Nephron (organoid): ENCODE measurements at regions not wholly inside any gene's neighbourhood (a gene's known extent, or its start where the extent isn't known, plus 50 kb on each side); places are given as distances from the start of the nearest gene placed in this dataset.
"Not testable (repeated sequence)": the region's sequence is repeated elsewhere in the genome, so short reads cannot be mapped to it uniquely, and the experiment has no call there.

Experiments
- H3K27ac Mint-ChIP-seq, 3 experiments: 2 replicates each; pipeline ENCODE4 v1.8.0; 2020; ENCODE audit warnings: mixed read lengths in 3 of 3, mild to moderate bottlenecking in 2 of 3, moderate library complexity in 1 of 3
- H3K27me3 Mint-ChIP-seq: 2 replicates; pipeline ENCODE4 v1.8.0; 2021; ENCODE audit warnings: low read depth, mild to moderate bottlenecking, moderate library complexity, mixed read lengths
- H3K36me3 Mint-ChIP-seq: 2 replicates; pipeline ENCODE4 v1.8.0; 2020; ENCODE audit warnings: low read depth, mixed read lengths
- H3K4me1 Mint-ChIP-seq: 2 replicates; pipeline ENCODE4 v1.8.0; 2020; ENCODE audit warnings: mixed read lengths
- H3K4me3 Mint-ChIP-seq, 3 experiments: 2 replicates each; pipeline ENCODE4 v1.8.0; 2020; ENCODE audit warnings: mild to moderate bottlenecking in 3 of 3, mixed read lengths in 3 of 3, moderate library complexity in 2 of 3
- H3K9me3 Mint-ChIP-seq: 2 replicates; pipeline ENCODE4 v1.8.0; 2020; ENCODE audit warnings: mixed read lengths
- TF ChIP-seq, protein P1 (sequence below), 3 experiments: fragments of 200-600 bp; sonication (generic); IDR thresholded peaks; one replicate each; pipeline ENCODE4 v1.5.0; 2021; ENCODE audit warnings: antibody characterized with exemption in 3 of 3; ENCODE audit not compliant: unreplicated experiment in 3 of 3

DNA sequence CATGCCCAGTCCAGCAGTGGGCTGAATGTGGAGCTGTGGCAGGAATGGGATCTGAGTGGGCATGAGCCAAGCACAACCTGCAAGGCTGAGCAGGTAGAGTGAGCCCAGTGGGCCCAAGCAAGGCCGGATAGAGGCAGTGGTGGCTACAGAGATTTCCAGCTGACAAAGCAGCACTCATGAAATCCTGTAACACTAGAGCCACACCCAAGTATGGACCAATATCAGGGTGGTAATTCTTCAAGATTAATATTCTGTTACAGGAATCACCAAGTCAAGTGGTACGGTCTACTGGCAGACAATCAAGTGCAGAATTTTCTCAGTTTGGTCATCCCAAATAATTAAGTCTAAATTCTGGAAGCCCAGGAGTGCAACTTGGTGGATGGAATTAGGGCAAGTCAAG, 132.4 kb upstream of the ENPEP start:
- no peaks in the 10 kb centered on the region for H3K27me3 Mint-ChIP-seq
- H3K4me3 Mint-ChIP-seq: no peak overlapping the region
- no peaks in the 10 kb centered on the region for H3K9me3 Mint-ChIP-seq
- H3K27ac Mint-ChIP-seq: no peak overlapping the region
- TF ChIP-seq, protein P1, sequence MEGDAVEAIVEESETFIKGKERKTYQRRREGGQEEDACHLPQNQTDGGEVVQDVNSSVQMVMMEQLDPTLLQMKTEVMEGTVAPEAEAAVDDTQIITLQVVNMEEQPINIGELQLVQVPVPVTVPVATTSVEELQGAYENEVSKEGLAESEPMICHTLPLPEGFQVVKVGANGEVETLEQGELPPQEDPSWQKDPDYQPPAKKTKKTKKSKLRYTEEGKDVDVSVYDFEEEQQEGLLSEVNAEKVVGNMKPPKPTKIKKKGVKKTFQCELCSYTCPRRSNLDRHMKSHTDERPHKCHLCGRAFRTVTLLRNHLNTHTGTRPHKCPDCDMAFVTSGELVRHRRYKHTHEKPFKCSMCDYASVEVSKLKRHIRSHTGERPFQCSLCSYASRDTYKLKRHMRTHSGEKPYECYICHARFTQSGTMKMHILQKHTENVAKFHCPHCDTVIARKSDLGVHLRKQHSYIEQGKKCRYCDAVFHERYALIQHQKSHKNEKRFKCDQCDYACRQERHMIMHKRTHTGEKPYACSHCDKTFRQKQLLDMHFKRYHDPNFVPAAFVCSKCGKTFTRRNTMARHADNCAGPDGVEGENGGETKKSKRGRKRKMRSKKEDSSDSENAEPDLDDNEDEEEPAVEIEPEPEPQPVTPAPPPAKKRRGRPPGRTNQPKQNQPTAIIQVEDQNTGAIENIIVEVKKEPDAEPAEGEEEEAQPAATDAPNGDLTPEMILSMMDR (IDR thresholded peaks at IDR 0.05; ENCODE audit: unreplicated experiment in 3 of 3): no peak
- peaks cover 6% of the 10 kb centered on the region for H3K4me1 Mint-ChIP-seq
- no peaks in the 10 kb centered on the region for H3K36me3 Mint-ChIP-seq

DNA sequence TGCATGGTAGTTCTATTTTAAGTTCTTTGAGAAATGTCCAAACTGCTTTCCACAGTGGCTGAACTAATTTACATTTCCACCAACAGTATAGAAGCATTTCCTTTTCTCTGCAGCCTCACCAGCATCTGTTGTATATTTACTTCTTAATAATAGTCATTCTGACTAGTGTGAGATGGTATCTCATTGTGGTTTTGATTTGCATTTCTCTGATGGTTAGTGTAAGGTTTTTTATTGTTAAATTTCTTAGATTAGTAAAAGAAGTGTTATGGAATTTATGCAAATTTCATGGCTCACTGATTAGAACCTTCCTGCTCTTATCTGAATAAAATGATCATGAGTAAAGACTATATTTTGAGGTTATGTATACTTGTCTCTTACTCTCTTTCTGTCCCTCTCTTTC, 134.8 kb upstream of the ENPEP start:
- H3K36me3 Mint-ChIP-seq, H3K27ac Mint-ChIP-seq, H3K9me3 Mint-ChIP-seq, H3K4me3 Mint-ChIP-seq, H3K4me1 Mint-ChIP-seq, H3K27me3 Mint-ChIP-seq: not testable (repeated sequence)

DNA sequence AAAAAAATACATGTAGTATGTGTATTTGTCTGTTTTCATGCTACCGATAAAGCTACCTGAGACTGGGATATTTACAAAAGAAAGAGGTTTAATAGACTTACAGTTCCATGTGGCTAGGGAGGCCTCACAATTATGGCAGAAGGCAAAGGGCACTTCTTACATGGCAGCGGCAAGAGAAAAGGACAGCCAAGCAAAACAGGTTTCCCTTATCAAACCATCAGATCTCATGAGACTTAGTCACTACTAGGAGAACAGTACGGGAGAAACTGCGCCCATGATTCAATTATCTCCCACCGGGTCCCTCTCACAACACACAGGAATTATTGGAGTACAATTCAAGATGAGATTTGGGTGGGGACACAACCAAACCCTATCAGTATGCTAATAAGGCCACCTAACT, 137.0 kb upstream of the ELOVL6 start:
- no peaks in the 10 kb centered on the region for H3K27me3 Mint-ChIP-seq
- TF ChIP-seq, protein P1 (IDR thresholded peaks at IDR 0.05; ENCODE audit: unreplicated experiment in 3 of 3): no peak
- H3K36me3 Mint-ChIP-seq: no peaks in the 10 kb centered on the region
- H3K9me3 Mint-ChIP-seq: peaks cover 11% of the 10 kb centered on the region
- no peaks in the 10 kb centered on the region for H3K4me1 Mint-ChIP-seq
- H3K4me3 Mint-ChIP-seq: no peak overlapping the region
- no peak overlapping the region for H3K27ac Mint-ChIP-seq

DNA sequence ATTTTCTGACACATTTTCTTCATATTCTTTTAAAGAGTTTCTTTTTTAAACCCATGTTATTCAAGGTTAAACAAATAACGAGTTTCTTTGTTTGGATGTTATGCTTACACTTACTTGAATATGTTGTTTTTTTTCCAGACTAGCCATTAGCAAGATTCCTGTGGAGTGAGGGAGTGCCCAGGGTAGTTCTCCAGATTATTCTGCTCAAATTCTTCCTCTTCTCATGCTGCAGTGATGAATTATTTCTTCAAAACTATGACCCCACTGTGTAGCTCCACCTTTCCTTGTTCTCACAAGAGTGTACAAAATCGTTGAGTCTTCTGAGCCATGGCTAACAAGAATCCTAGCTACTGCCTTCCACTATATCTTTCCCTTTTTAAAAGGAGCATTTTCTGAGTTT, 134.1 kb upstream of the ELOVL6 start:
- peaks cover 33% of the 10 kb centered on the region for H3K9me3 Mint-ChIP-seq
- peaks cover 3% of the 10 kb centered on the region for H3K36me3 Mint-ChIP-seq
- TF ChIP-seq, protein P1 (IDR thresholded peaks at IDR 0.05; ENCODE audit: unreplicated experiment in 3 of 3): no peak
- no peak overlapping the region for H3K27ac Mint-ChIP-seq
- H3K4me3 Mint-ChIP-seq: no peak overlapping the region
- H3K4me1 Mint-ChIP-seq: no peaks in the 10 kb centered on the region
- H3K27me3 Mint-ChIP-seq: peaks cover 7% of the 10 kb centered on the region

DNA sequence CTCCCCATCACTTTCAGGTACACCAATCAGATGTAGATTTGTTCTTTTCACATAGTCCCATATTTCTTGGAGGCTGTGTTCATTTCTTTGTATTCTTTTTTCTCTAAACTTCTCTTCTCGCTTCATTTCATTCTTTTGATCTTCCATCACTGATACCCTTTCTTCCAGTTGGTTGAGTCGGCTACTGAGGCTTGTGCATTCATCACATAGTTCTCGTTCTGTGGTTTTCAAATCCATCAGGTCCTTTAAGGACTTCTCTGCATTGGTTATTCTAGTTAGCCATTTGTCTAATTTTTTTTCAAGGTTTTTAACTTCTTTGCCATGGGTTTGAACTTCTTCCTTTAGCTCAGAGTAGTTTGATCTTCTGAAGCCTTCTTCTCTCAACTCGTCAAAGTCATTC, 128.0 kb upstream of the ELOVL6 start:
- not testable (repeated sequence) for H3K27me3 Mint-ChIP-seq, H3K4me1 Mint-ChIP-seq, H3K36me3 Mint-ChIP-seq, H3K4me3 Mint-ChIP-seq, H3K27ac Mint-ChIP-seq
- H3K9me3 Mint-ChIP-seq: peaks cover 42% of the 10 kb centered on the region

DNA sequence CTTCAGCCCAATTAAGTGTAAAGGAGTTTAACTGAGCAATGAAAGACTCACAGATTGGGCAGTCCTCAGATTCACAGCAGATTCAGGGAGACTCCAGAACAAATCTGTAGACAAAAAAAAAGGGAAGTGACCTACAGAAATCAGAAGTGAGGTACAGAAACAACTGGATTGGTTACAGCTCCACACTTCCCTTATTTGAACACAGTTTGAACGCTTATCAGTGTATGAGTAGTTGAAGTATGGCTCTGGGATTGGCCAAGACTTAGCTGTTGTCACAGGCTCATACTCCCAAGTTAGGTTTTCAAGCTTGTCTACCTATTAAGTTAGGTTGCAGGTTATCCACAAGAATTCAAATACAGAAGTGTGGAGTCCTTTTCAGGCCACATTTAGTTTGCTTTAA, 112.4 kb upstream of the ELOVL6 start:
- Mint-ChIP-seq H3K36me3 (no peaks in the 10 kb centered on the region), H3K4me1 (peaks cover 15% of the 10 kb centered on the region), H3K27me3 (no peaks in the 10 kb centered on the region), H3K27ac (no peak overlapping the region), H3K9me3 (no peaks in the 10 kb centered on the region), H3K4me3 (no peak overlapping the region)
- TF ChIP-seq, protein P1 (IDR thresholded peaks at IDR 0.05; ENCODE audit: unreplicated experiment in 3 of 3): no peak

DNA sequence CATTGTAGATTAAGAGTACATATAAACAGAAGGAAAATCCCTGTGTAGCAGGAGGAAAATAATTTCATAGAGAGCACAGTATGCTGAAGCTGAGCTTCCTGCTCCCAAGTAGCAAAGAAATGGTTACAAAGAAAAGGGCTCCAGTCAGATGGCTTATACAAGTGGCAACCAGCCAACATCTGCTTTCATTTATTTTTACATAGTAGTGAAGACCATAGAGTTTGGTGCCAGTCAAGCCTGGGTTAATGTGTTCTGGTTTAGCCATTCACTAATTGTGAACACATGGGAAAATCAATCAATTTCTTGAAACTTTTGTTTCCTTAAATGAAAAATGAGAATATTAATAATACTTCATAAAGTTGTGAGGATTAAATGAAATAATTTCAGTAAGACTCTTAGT, 111.3 kb upstream of the ELOVL6 start:
- H3K36me3 Mint-ChIP-seq: no peaks in the 10 kb centered on the region
- peak overlapping the region in 1 of 3 experiments; percentile 60 for H3K27ac Mint-ChIP-seq
- H3K4me3 Mint-ChIP-seq: no peak overlapping the region
- H3K4me1 Mint-ChIP-seq: peaks cover 15% of the 10 kb centered on the region
- no peaks in the 10 kb centered on the region for H3K27me3 Mint-ChIP-seq
- TF ChIP-seq, protein P1 (IDR thresholded peaks at IDR 0.05; ENCODE audit: unreplicated experiment in 3 of 3): no peak
- no peaks in the 10 kb centered on the region for H3K9me3 Mint-ChIP-seq
